ENCODE measurements at regions not wholly inside any gene's neighbourhood (a gene's known extent, or its start where the extent isn't known, plus 50 kb on each side); places are given as distances from the start of the nearest gene placed in this dataset.

GRCh38 chr12:75630091-75630490 is 118.7 kb upstream of the KRR1 start:
- TF ChIP-seq CTCF (conservative IDR thresholded peaks at IDR 0.05; ENCODE audit: low read length): no peak
- no peak for TF ChIP-seq EZH2phosphoT487 (IDR thresholded peaks at IDR 0.05; ENCODE audit: borderline replicate concordance)
- Histone ChIP-seq H3K9me2 (replicated peaks; ENCODE audit: low read depth, low read length) (no peaks in the 10 kb centered on the region), H3K79me2 (ENCODE audit: insufficient read depth, low read length) (no peaks in the 10 kb centered on the region), H3K9ac (ENCODE audit: low read depth, low read length, poor library complexity, severe bottlenecking) (no peak overlapping the region), H3F3A (ENCODE audit: low read depth) (peaks cover 1% of the 10 kb centered on the region; the same call in 1 of the 2 replicates), H3K4me1 (ENCODE audit: insufficient read depth, low read length, poor library complexity, severe bottlenecking) (peaks cover 25% of the 10 kb centered on the region), H3K27me3 (ENCODE audit: insufficient read depth, low read length, poor library complexity, severe bottlenecking) (no peaks in the 10 kb centered on the region), H3K4me3 (ENCODE audit: low read length, poor library complexity, severe bottlenecking) (no peak overlapping the region), H4K20me1 (ENCODE audit: insufficient read depth, low read length, poor library complexity, severe bottlenecking) (no peaks in the 10 kb centered on the region), H3K36me3 (ENCODE audit: insufficient read depth, low read length) (no peaks in the 10 kb centered on the region), H2AFZ (ENCODE audit: low read length) (no peak overlapping the region), H3K9me3 (ENCODE audit: insufficient read depth, low read depth, low read length) (peaks cover 5% of the 10 kb centered on the region; the same call in 1 of the 2 replicates), H3K4me2 (ENCODE audit: low read depth, low read length, poor library complexity, severe bottlenecking) (no peak overlapping the region)

DNA sequence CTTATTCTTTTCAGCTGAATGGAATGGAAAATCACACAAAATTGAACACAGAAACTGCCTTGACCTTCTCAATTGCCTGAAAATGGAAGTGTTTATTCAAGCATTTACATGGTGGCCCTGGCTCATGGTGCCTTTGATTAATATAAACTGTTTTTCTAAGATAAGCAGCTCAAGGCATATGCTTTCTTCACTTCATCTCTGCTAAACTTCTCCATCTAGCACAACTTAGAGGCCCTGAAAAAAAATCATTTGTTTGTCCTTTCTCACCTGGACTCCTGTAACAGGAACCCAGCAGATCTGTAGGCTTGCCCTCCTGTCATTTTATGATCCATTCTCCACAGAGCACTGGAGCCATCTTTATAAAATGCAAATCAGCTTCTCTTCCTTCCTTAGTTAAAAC is 117.5 kb upstream of the KRR1 start:
- Histone ChIP-seq H2AFZ (ENCODE audit: low read length) (peak overlapping the region; percentile 84), H3K27me3 (ENCODE audit: insufficient read depth, low read length, poor library complexity, severe bottlenecking) (no peaks in the 10 kb centered on the region), H3K9me3 (ENCODE audit: insufficient read depth, low read depth, low read length) (peaks cover 5% of the 10 kb centered on the region; the same call in 1 of the 2 replicates), H3K9me2 (replicated peaks; ENCODE audit: low read depth, low read length) (no peaks in the 10 kb centered on the region), H3F3A (ENCODE audit: low read depth) (no peaks in the 10 kb centered on the region; the same call in 1 of the 2 replicates), H3K79me2 (ENCODE audit: insufficient read depth, low read length) (no peaks in the 10 kb centered on the region), H3K4me3 (ENCODE audit: low read length, poor library complexity, severe bottlenecking) (no peak overlapping the region), H3K9ac (ENCODE audit: low read depth, low read length, poor library complexity, severe bottlenecking) (no peak overlapping the region), H3K36me3 (ENCODE audit: insufficient read depth, low read length) (no peaks in the 10 kb centered on the region), H3K4me2 (ENCODE audit: low read depth, low read length, poor library complexity, severe bottlenecking) (no peak overlapping the region), H3K4me1 (ENCODE audit: insufficient read depth, low read length, poor library complexity, severe bottlenecking) (peaks cover 13% of the 10 kb centered on the region), H4K20me1 (ENCODE audit: insufficient read depth, low read length, poor library complexity, severe bottlenecking) (no peaks in the 10 kb centered on the region)
- TF ChIP-seq EZH2phosphoT487 (IDR thresholded peaks at IDR 0.05; ENCODE audit: borderline replicate concordance) (no peak), CTCF (conservative IDR thresholded peaks at IDR 0.05; ENCODE audit: low read length) (no peak)

GRCh38 chr12:75628511-75628910 is 117.1 kb upstream of the KRR1 start:
- TF ChIP-seq CTCF (conservative IDR thresholded peaks at IDR 0.05; ENCODE audit: low read length) (no peak), EZH2phosphoT487 (IDR thresholded peaks at IDR 0.05; ENCODE audit: borderline replicate concordance) (no peak)
- no peaks in the 10 kb centered on the region for H3K36me3 ChIP-seq (ENCODE audit: insufficient read depth, low read length)
- peaks cover 13% of the 10 kb centered on the region for H3K4me1 ChIP-seq (ENCODE audit: insufficient read depth, low read length, poor library complexity, severe bottlenecking)
- no peak overlapping the region for H3K4me2 ChIP-seq (ENCODE audit: low read depth, low read length, poor library complexity, severe bottlenecking)
- H3K9me3 ChIP-seq (ENCODE audit: insufficient read depth, low read depth, low read length): peaks cover 5% of the 10 kb centered on the region; the same call in 1 of the 2 replicates
- H2AFZ ChIP-seq (ENCODE audit: low read length): peak overlapping the region; percentile 84; the same call in 1 of the 2 replicates
- H3K27me3 ChIP-seq (ENCODE audit: insufficient read depth, low read length, poor library complexity, severe bottlenecking): no peaks in the 10 kb centered on the region
- H3F3A ChIP-seq (ENCODE audit: low read depth): no peaks in the 10 kb centered on the region; the same call in 1 of the 2 replicates
- H3K9ac ChIP-seq (ENCODE audit: low read depth, low read length, poor library complexity, severe bottlenecking): no peak overlapping the region
- no peaks in the 10 kb centered on the region for H4K20me1 ChIP-seq (ENCODE audit: insufficient read depth, low read length, poor library complexity, severe bottlenecking)
- no peak overlapping the region for H3K4me3 ChIP-seq (ENCODE audit: low read length, poor library complexity, severe bottlenecking)
- H3K79me2 ChIP-seq (ENCODE audit: insufficient read depth, low read length): no peaks in the 10 kb centered on the region
- H3K9me2 ChIP-seq (replicated peaks; ENCODE audit: low read depth, low read length): no peaks in the 10 kb centered on the region

Data from Loucy (cell line).